ENCODE measurements at regions not wholly inside any gene's neighbourhood (a gene's known extent, or its start where the extent isn't known, plus 50 kb on each side); places are given as distances from the start of the nearest gene placed in this dataset.
"Not testable (repeated sequence)": the region's sequence is repeated elsewhere in the genome, so short reads cannot be mapped to it uniquely, and the experiment has no call there.

DNA sequence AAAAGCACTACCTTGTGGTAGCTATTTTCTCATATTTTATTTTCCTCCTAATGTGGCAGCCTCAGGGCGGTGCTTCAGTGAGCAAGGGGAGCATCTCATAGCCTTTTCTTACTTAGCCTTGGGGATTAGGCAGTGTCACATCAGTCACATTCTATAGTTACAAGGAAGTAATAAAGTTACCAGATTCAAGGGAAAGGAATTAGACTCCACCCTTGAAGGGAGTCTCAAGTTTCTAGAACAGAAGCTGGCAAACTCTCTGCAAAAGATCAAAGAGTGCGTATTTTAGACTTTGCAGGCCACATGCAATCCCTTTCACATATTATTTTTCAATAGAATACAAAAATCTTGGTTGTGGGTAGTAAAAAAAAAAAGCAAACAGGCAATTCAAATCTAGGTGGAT, 350.4 kb downstream of the AMY1C start:
- H3K27ac ChIP-seq (ENCODE audit: low read depth in 1 of 2, low read length in 2 of 2) = no peak overlapping the region
- DNase-seq (no peak), ATAC-seq (ENCODE audit: low FRiP score) (no peak)
- no peaks in the 10 kb centered on the region for H3K36me3 ChIP-seq (ENCODE audit: control insufficient read depth in 1 of 2, insufficient read depth in 2 of 2, low read length in 1 of 2)
- H3K4me3 ChIP-seq (ENCODE audit: low read length in 2 of 2) = no peak overlapping the region
- 63% methylated on average over 2 of the region's 2 CpGs for WGBS, 2 donors
- H3K27me3 ChIP-seq (ENCODE audit: control insufficient read depth in 1 of 2, insufficient read depth in 2 of 2, low read length in 1 of 2) = no peaks in the 10 kb centered on the region
- no peaks in the 10 kb centered on the region for H3K9me3 ChIP-seq (ENCODE audit: control insufficient read depth, low read length)
- intact Hi-C loops (cut with DNase I) = no loop called here
- no peaks in the 10 kb centered on the region for H3K4me1 ChIP-seq (ENCODE audit: control insufficient read depth in 1 of 2, insufficient read depth in 2 of 2, low read length in 2 of 2)

DNA sequence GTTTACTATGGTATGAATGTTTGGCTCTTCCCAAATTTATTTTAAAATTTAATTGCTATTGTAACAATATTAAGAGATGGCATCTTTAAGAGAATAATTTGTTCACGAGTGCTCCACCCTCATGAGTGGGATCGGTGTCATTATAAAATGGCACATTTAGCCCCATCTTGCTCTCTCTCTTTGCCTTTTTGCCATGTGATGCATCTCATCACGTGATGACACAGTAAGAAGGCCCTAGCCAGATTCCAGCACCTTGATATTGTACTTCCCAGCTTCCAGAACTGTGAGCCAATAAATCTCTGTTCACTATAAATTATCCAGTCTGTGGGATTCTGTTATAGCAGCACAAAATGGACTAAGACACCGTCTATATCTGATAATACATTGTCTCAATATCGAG, 355.8 kb downstream of the AMY1C start:
- Histone ChIP-seq H3K27me3 (ENCODE audit: control insufficient read depth in 1 of 2, insufficient read depth in 2 of 2, low read length in 1 of 2) (no peaks in the 10 kb centered on the region), H3K4me3 (ENCODE audit: low read length in 2 of 2) (no peak overlapping the region), H3K9me3 (ENCODE audit: control insufficient read depth, low read length) (no peaks in the 10 kb centered on the region), H3K27ac (ENCODE audit: low read depth in 1 of 2, low read length in 2 of 2) (no peak overlapping the region), H3K4me1 (ENCODE audit: control insufficient read depth in 1 of 2, insufficient read depth in 2 of 2, low read length in 2 of 2) (no peaks in the 10 kb centered on the region), H3K36me3 (ENCODE audit: control insufficient read depth in 1 of 2, insufficient read depth in 2 of 2, low read length in 1 of 2) (no peaks in the 10 kb centered on the region)
- ATAC-seq (ENCODE audit: low FRiP score) (no peak), DNase-seq (no peak)
- 73 to 75% methylated on average over 5 of the region's 5 CpGs for WGBS, 2 donors
- intact Hi-C loops (cut with DNase I) = no loop called here

DNA sequence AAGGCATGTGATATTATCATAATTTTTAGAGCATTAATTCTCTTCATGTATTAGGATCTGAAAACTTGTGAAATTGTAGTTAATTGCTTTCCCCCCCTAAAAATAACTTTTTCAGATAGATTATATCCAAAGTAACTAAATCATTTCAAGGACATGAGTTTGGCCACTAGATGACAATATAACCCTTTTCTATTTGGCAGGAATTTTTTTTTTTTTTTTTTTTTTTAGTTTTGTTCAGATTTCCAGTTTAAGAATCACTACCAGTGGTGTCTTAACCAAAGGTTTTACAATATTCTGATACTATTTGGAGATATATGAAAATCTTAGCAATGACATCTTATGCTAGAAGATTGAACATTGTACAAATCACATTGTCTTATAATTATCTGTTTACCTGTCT, 370.8 kb downstream of the AMY1C start:
- Histone ChIP-seq H3K36me3 (ENCODE audit: control insufficient read depth in 1 of 2, insufficient read depth in 2 of 2, low read length in 1 of 2) (no peaks in the 10 kb centered on the region), H3K4me1 (ENCODE audit: control insufficient read depth in 1 of 2, insufficient read depth in 2 of 2, low read length in 2 of 2) (no peaks in the 10 kb centered on the region), H3K4me3 (ENCODE audit: low read length in 2 of 2) (no peak overlapping the region), H3K9me3 (ENCODE audit: control insufficient read depth, low read length) (no peaks in the 10 kb centered on the region), H3K27ac (ENCODE audit: low read depth in 1 of 2, low read length in 2 of 2) (no peak overlapping the region), H3K27me3 (ENCODE audit: control insufficient read depth in 1 of 2, insufficient read depth in 2 of 2, low read length in 1 of 2) (no peaks in the 10 kb centered on the region)
- DNase-seq (no peak), ATAC-seq (ENCODE audit: low FRiP score) (no peak)
- intact Hi-C loops (cut with DNase I) = no loop called here

- DNase-seq (no peak), ATAC-seq (ENCODE audit: low FRiP score) (no peak)
- Histone ChIP-seq H3K27me3 (ENCODE audit: control insufficient read depth in 1 of 2, insufficient read depth in 2 of 2, low read length in 1 of 2) (peaks cover 0 to 2% of the 10 kb centered on the region in 2 donors), H3K27ac (ENCODE audit: low read depth in 1 of 2, low read length in 2 of 2) (no peak overlapping the region), H3K36me3 (ENCODE audit: control insufficient read depth in 1 of 2, insufficient read depth in 2 of 2, low read length in 1 of 2) (no peaks in the 10 kb centered on the region), H3K4me3 (ENCODE audit: low read length in 2 of 2) (no peak overlapping the region), H3K9me3 (ENCODE audit: control insufficient read depth, low read length) (no peaks in the 10 kb centered on the region), H3K4me1 (ENCODE audit: control insufficient read depth in 1 of 2, insufficient read depth in 2 of 2, low read length in 2 of 2) (no peaks in the 10 kb centered on the region)
- intact Hi-C loops (cut with DNase I) = no loop called here
- whole genome bisulfite sequencing, 2 donors = 62 to 66% methylated on average over 4 of the region's 4 CpGs
Observed at GRCh38 chr1:104121271-104121670, 371.6 kb downstream of the AMY1C start.

DNA sequence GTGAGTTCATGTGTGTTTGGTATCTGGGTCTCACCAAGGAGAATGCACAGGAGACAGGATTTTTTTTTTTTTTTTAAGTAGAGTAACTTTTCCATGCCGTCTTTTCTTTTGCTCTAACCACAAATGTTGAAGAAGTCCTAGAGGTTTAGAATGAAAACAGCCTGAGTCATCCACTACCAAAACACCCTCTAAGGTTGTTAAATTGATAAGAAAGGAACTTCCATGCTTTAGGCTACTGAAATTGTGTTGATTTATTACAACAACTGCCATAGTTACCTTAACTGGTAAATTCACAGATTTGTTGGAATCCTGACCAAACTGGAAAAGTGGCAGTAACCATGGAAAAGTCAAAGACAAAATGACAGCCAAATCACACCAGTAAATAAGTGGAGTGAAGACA, 375.6 kb downstream of the AMY1C start:
- intact Hi-C loops (cut with DNase I) = no loop called here
- no peak overlapping the region for H3K4me3 ChIP-seq (ENCODE audit: low read length in 2 of 2)
- no peak overlapping the region for H3K27ac ChIP-seq (ENCODE audit: low read depth in 1 of 2, low read length in 2 of 2)
- no peaks in the 10 kb centered on the region for H3K4me1 ChIP-seq (ENCODE audit: control insufficient read depth in 1 of 2, insufficient read depth in 2 of 2, low read length in 2 of 2)
- no peaks in the 10 kb centered on the region for H3K36me3 ChIP-seq (ENCODE audit: control insufficient read depth in 1 of 2, insufficient read depth in 2 of 2, low read length in 1 of 2)
- ATAC-seq (ENCODE audit: low FRiP score) = no peak
- 3 to 5% methylated on average over 1 of the region's 1 CpG for WGBS, 2 donors
- no peak for DNase-seq
- peaks cover 0 to 2% of the 10 kb centered on the region in 2 donors for H3K27me3 ChIP-seq (ENCODE audit: control insufficient read depth in 1 of 2, insufficient read depth in 2 of 2, low read length in 1 of 2)
- no peaks in the 10 kb centered on the region for H3K9me3 ChIP-seq (ENCODE audit: control insufficient read depth, low read length)

GRCh38 chr1:104125970-104126369, 376.3 kb downstream of the AMY1C start:
- no peaks in the 10 kb centered on the region for H3K4me1 ChIP-seq (ENCODE audit: control insufficient read depth in 1 of 2, insufficient read depth in 2 of 2, low read length in 2 of 2)
- no peaks in the 10 kb centered on the region for H3K36me3 ChIP-seq (ENCODE audit: control insufficient read depth in 1 of 2, insufficient read depth in 2 of 2, low read length in 1 of 2)
- intact Hi-C loops (cut with DNase I) = no loop called here
- no peak overlapping the region for H3K27ac ChIP-seq (ENCODE audit: low read depth in 1 of 2, low read length in 2 of 2)
- DNase-seq (no peak), ATAC-seq (ENCODE audit: low FRiP score) (no peak)
- H3K27me3 ChIP-seq (ENCODE audit: control insufficient read depth in 1 of 2, insufficient read depth in 2 of 2, low read length in 1 of 2) = peaks cover 0 to 2% of the 10 kb centered on the region in 2 donors
- H3K4me3 ChIP-seq (ENCODE audit: low read length in 2 of 2) = no peak overlapping the region
- 65 to 67% methylated on average over 5 of the region's 5 CpGs for WGBS, 2 donors
- H3K9me3 ChIP-seq (ENCODE audit: control insufficient read depth, low read length) = no peaks in the 10 kb centered on the region

- intact Hi-C loops (cut with DNase I) = no loop called here
- ATAC-seq (ENCODE audit: low FRiP score) = no peak
Observed at GRCh38 chr1:104132382-104132973, 382.8 kb downstream of the AMY1C start.

GRCh38 chr1:104135036-104135435, 385.3 kb downstream of the AMY1C start:
- H3K4me1 ChIP-seq (ENCODE audit: control insufficient read depth in 1 of 2, insufficient read depth in 2 of 2, low read length in 2 of 2); H3K4me3 ChIP-seq (ENCODE audit: low read length in 2 of 2); H3K27me3 ChIP-seq (ENCODE audit: control insufficient read depth in 1 of 2, insufficient read depth in 2 of 2, low read length in 1 of 2); intact Hi-C loops (cut with DNase I); H3K27ac ChIP-seq (ENCODE audit: low read depth in 1 of 2, low read length in 2 of 2); ATAC-seq (ENCODE audit: low FRiP score); H3K36me3 ChIP-seq (ENCODE audit: control insufficient read depth in 1 of 2, insufficient read depth in 2 of 2, low read length in 1 of 2); H3K9me3 ChIP-seq (ENCODE audit: control insufficient read depth, low read length); DNase-seq: not testable (repeated sequence)
- WGBS, 2 donors = 79 to 81% methylated on average over 6 of the region's 6 CpGs

More at GRCh38 chr1:104132382-104132973, 382.8 kb downstream of the AMY1C start:
- no peak overlapping the region for H3K4me3 ChIP-seq (ENCODE audit: low read length in 2 of 2)
- DNase-seq = no peak
- H3K27ac ChIP-seq (ENCODE audit: low read depth in 1 of 2, low read length in 2 of 2) = no peak overlapping the region
- H3K36me3 ChIP-seq (ENCODE audit: control insufficient read depth in 1 of 2, insufficient read depth in 2 of 2, low read length in 1 of 2) = no peaks in the 10 kb centered on the region
- H3K9me3 ChIP-seq (ENCODE audit: control insufficient read depth, low read length) = no peaks in the 10 kb centered on the region
- no peaks in the 10 kb centered on the region for H3K4me1 ChIP-seq (ENCODE audit: control insufficient read depth in 1 of 2, insufficient read depth in 2 of 2, low read length in 2 of 2)
- no peaks in the 10 kb centered on the region for H3K27me3 ChIP-seq (ENCODE audit: control insufficient read depth in 1 of 2, insufficient read depth in 2 of 2, low read length in 1 of 2)

DNA sequence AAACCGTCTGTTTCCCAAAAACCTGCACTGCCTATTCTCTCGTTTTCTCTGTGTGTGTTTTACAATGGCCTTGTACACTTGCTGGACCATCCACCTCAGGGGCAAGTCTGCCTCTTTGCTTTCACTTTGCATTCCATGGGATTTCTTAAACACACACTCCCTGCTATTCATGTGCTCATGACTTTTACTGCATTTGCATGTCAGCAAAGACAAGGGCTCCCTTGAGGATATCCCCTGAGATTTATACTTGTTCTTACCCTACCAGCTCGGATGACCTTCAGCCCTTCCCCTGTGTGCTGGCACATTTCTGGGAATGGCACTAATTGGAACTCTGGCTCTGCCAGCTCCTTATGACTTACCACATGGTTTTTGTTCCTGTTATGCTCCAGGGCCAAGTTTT, 386.9 kb downstream of the AMY1C start:
- Histone ChIP-seq H3K4me1 (ENCODE audit: control insufficient read depth in 1 of 2, insufficient read depth in 2 of 2, low read length in 2 of 2) (no peaks in the 10 kb centered on the region), H3K9me3 (ENCODE audit: control insufficient read depth, low read length) (no peaks in the 10 kb centered on the region), H3K4me3 (ENCODE audit: low read length in 2 of 2) (no peak overlapping the region), H3K27me3 (ENCODE audit: control insufficient read depth in 1 of 2, insufficient read depth in 2 of 2, low read length in 1 of 2) (no peaks in the 10 kb centered on the region), H3K27ac (ENCODE audit: low read depth in 1 of 2, low read length in 2 of 2) (no peak overlapping the region), H3K36me3 (ENCODE audit: control insufficient read depth in 1 of 2, insufficient read depth in 2 of 2, low read length in 1 of 2) (no peaks in the 10 kb centered on the region)
- ATAC-seq (ENCODE audit: low FRiP score) (no peak), DNase-seq (no peak)
- intact Hi-C loops (cut with DNase I) = no loop called here
- 29 to 39% methylated on average over 3 of the region's 3 CpGs for WGBS, 2 donors
